Suprapubic skin (tissue), 4 donors: ENCODE measurements at regions not wholly inside any gene's neighbourhood (a gene's known extent, or its start where the extent isn't known, plus 50 kb on each side); places are given as distances from the start of the nearest gene placed in this dataset.

Experiments
- DNase-seq, 2 donors: peaks; one replicate each; pipeline ENCODE4 v3.0.0-alpha.2; 2019; ENCODE audit warnings: low spot score in 2 of 2
- H3K27ac ChIP-seq: fragments of 200-600 bp; sonication (generic); one replicate; pipeline ENCODE4 v1.5.1; 2019
- H3K27me3 ChIP-seq: fragments of 200-600 bp; sonication (generic); one replicate; pipeline ENCODE4 v1.5.1; 2019
- H3K36me3 ChIP-seq: fragments of 200-600 bp; sonication (generic); one replicate; pipeline ENCODE4 v1.5.1; 2019
- H3K4me1 ChIP-seq: fragments of 200-600 bp; sonication (generic); one replicate; pipeline ENCODE4 v1.5.1; 2019
- H3K4me3 ChIP-seq: fragments of 200-600 bp; sonication (generic); one replicate; pipeline ENCODE4 v1.5.1; 2019; ENCODE audit warnings: mild to moderate bottlenecking
- H3K9me3 ChIP-seq: fragments of 200-600 bp; sonication (generic); one replicate; pipeline ENCODE4 v1.5.1; 2019
- EP300 ChIP-seq: sonication (generic); formaldehyde crosslinking; IDR thresholded peaks from one replicate; pipeline ENCODE4 v1.6.1; 2017; ENCODE audit warnings: antibody characterized with exemption
- POLR2A ChIP-seq, 2 donors: fragments of 450-650 bp; IDR thresholded peaks; one replicate each; pipeline ENCODE4 v1.6.1; 2017; ENCODE audit warnings: antibody characterized with exemption in 2 of 2, mild to moderate bottlenecking in 2 of 2, moderate library complexity in 2 of 2
- POLR2AphosphoS5 ChIP-seq, 3 donors: sonication (generic); formaldehyde crosslinking; IDR thresholded peaks; one replicate each; pipeline ENCODE4 v1.6.1; 2017; ENCODE audit warnings: antibody characterized with exemption in 3 of 3
- WGBS: methylation state at CpG from one replicate; pipeline ENCODE4 v1.1.5; 2018; 5-methylcytosine and 5-hydroxymethylcytosine counted together
- TF ChIP-seq, protein P1 (sequence below), 2 donors: fragments of 200-600 bp in 1 of 2; fragments of 450-650 bp in 1 of 2; sonication (generic) in 1 of 2; IDR thresholded peaks; one replicate each; pipeline ENCODE4 v1.5.1; 2016 to 2019; ENCODE audit warnings: antibody characterized with exemption in 2 of 2, mild to moderate bottlenecking in 1 of 2, moderate library complexity in 1 of 2

DNA sequence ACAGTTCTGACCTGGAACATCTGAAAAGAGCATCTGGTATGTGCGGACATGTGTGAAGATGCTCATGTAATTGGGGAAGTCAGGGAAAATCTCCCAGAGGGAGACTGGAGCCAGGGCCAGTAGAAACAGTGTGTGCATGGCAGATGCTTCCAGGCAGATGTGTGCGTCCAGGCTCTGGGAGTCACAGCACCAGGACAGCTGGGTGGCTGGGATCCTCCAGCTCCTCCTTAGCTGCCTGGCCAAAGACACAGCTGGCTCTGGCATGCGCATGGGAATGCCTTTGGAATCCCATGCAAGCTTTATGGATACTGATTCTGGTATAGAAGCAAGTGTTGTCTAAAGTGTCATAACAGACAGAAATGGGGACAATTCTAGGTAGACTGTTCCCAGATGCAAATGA is 369.7 kb downstream of the INSIG2 start:
- WGBS, result 78% methylated on average over 3 of the region's 3 CpGs
- Histone ChIP-seq H3K36me3 (no peaks in the 10 kb centered on the region), H3K4me3 (no peak overlapping the region), H3K4me1 (no peaks in the 10 kb centered on the region), H3K9me3 (no peaks in the 10 kb centered on the region), H3K27me3 (peaks cover 11% of the 10 kb centered on the region), H3K27ac (no peak overlapping the region)
- TF ChIP-seq EP300 (no peak), POLR2AphosphoS5 (IDR thresholded peaks at IDR 0.05) (no peak), POLR2A (IDR thresholded peaks at IDR 0.05) (no peak)
- TF ChIP-seq, protein P1, sequence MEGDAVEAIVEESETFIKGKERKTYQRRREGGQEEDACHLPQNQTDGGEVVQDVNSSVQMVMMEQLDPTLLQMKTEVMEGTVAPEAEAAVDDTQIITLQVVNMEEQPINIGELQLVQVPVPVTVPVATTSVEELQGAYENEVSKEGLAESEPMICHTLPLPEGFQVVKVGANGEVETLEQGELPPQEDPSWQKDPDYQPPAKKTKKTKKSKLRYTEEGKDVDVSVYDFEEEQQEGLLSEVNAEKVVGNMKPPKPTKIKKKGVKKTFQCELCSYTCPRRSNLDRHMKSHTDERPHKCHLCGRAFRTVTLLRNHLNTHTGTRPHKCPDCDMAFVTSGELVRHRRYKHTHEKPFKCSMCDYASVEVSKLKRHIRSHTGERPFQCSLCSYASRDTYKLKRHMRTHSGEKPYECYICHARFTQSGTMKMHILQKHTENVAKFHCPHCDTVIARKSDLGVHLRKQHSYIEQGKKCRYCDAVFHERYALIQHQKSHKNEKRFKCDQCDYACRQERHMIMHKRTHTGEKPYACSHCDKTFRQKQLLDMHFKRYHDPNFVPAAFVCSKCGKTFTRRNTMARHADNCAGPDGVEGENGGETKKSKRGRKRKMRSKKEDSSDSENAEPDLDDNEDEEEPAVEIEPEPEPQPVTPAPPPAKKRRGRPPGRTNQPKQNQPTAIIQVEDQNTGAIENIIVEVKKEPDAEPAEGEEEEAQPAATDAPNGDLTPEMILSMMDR (IDR thresholded peaks at IDR 0.05), result no peak
- DNase-seq, result no peak

DNA sequence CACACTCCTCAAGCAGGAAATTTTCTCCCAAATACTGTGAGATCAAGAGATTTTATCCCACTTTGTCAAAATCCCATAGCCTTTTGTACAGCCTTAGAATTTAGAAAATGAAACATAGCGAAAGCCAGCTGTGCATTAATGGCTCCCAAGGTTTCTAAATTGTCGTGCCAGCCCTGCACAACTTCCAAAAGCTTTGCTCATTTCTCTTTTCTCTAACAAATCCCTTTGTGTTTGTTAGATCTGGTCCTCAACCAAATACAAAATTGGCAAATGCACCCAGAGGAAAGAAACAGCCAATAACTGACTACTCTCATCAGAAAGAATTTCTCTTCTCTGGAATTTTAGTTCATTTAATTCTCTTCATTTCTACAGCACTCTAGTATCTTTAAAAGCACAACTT is 361.1 kb downstream of the INSIG2 start:
- no peak overlapping the region for H3K27ac ChIP-seq
- no peaks in the 10 kb centered on the region for H3K4me1 ChIP-seq
- peaks cover 2% of the 10 kb centered on the region for H3K9me3 ChIP-seq
- no peak for DNase-seq
- TF ChIP-seq POLR2AphosphoS5 (IDR thresholded peaks at IDR 0.05), result no peak
- no peak for TF ChIP-seq POLR2A (IDR thresholded peaks at IDR 0.05)
- TF ChIP-seq EP300, result no peak
- TF ChIP-seq, protein P1 (IDR thresholded peaks at IDR 0.05), result no peak
- no peak overlapping the region for H3K4me3 ChIP-seq
- 57% methylated on average over 2 of the region's 2 CpGs for WGBS
- no peaks in the 10 kb centered on the region for H3K36me3 ChIP-seq
- no peaks in the 10 kb centered on the region for H3K27me3 ChIP-seq

DNA sequence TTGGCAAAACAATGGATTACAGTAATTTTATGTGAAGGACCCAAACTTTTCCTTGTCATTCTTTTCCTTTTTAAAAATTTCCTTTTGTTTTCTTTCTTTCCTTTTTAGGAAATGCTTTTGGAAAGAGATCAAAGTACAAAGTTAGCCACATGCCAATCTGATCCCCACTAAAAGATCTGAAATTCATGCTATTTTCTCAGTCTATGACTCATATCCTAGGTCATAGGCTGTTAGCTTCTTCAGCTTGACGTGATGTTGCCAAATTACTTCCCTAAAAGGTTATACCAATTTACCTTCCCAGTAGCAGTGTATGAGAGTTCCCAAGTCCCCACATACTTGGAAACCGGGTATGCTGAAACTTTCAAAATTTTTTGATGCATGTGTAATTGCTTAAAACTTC is 355.3 kb downstream of the INSIG2 start:
- Histone ChIP-seq H3K4me3 (no peak overlapping the region), H3K27me3 (no peaks in the 10 kb centered on the region), H3K36me3 (no peaks in the 10 kb centered on the region), H3K27ac (no peak overlapping the region), H3K4me1 (no peaks in the 10 kb centered on the region), H3K9me3 (peaks cover 2% of the 10 kb centered on the region)
- DNase-seq, result no peak
- TF ChIP-seq, protein P1 (IDR thresholded peaks at IDR 0.05), result no peak
- no peak for TF ChIP-seq POLR2A (IDR thresholded peaks at IDR 0.05)
- no peak for TF ChIP-seq EP300
- TF ChIP-seq POLR2AphosphoS5 (IDR thresholded peaks at IDR 0.05), result no peak
- 18% methylated on average over 2 of the region's 2 CpGs for WGBS

DNA sequence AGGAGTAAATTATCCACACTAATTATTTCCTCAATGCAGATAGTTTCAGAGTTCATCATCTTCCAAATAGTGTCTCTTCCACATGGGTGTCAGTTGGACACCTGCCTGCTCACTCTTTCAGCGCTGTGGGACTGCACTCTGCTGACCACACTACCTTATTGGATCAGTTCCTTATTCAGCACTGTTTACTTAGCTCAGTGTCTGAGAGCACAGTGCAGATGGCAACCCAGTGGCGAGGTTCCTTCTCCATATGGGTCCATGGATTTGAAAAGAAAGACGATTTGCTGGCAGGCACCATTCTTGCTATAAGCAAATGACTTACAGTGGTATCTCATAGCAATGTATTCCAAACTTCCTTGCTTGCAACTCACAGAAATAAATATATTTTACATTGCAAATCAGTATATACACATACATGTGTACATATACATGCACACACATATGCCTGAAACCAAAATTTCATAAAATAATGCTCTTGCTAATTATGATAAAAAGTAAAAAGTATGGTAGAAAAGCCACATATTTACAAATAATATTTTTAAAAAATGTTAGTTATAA is 354.8 kb downstream of the INSIG2 start:
- Histone ChIP-seq H3K27me3 (no peaks in the 10 kb centered on the region), H3K27ac (no peak overlapping the region), H3K4me3 (no peak overlapping the region), H3K4me1 (no peaks in the 10 kb centered on the region), H3K9me3 (peaks cover 2% of the 10 kb centered on the region), H3K36me3 (no peaks in the 10 kb centered on the region)
- 84% methylated on average over 3 of the region's 3 CpGs for WGBS
- no peak for DNase-seq
- TF ChIP-seq EP300 (no peak), POLR2A (IDR thresholded peaks at IDR 0.05) (no peak), POLR2AphosphoS5 (IDR thresholded peaks at IDR 0.05) (no peak)
- TF ChIP-seq, protein P1 (IDR thresholded peaks at IDR 0.05), result no peak

DNA sequence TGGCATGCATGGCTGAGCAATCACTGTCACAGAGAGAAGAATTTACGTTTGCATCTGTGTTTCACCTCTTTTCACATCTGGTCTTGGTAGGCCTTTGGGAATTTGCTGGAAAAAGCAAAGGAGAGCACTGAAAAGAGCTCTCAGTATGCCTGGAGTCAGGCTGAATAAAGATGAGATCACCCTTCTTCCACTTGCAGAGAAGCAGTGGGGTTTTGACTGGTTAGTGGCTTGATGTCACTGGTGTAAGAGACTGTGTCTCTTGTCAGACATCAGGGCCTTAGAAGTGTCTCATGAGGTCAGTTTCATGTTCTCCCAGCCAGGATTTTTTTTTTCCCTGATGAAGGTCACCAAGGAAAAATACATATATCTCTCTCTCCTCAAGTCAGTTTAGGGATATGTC is 353.8 kb downstream of the INSIG2 start:
- no peak for DNase-seq
- Histone ChIP-seq H3K27ac (no peak overlapping the region), H3K4me3 (no peak overlapping the region), H3K9me3 (peaks cover 2% of the 10 kb centered on the region), H3K36me3 (no peaks in the 10 kb centered on the region), H3K27me3 (no peaks in the 10 kb centered on the region), H3K4me1 (no peaks in the 10 kb centered on the region)
- WGBS, result 75% methylated on average over 1 of the region's 1 CpG
- no peak for TF ChIP-seq POLR2A (IDR thresholded peaks at IDR 0.05)
